Fibroblast of villous mesenchyme (primary cell): ENCODE measurements at regions not wholly inside any gene's neighbourhood (a gene's known extent, or its start where the extent isn't known, plus 50 kb on each side); places are given as distances from the start of the nearest gene placed in this dataset.

Experiments used
- DNase-seq: peaks from one replicate; pipeline ENCODE4 v3.0.0-alpha.2; 2010; ENCODE audit warnings: low read depth
- H3K4me3 ChIP-seq: 2 replicates; pipeline ENCODE4 v1.5.1; 2011; ENCODE audit warnings: low read depth, mild to moderate bottlenecking, low read length
- TF ChIP-seq, protein P1 (sequence below): IDR thresholded peaks from 2 replicates; pipeline ENCODE4 v1.5.1; 2012; ENCODE audit warnings: low read depth, mild to moderate bottlenecking, low read length; ENCODE audit not compliant: insufficient read depth

GRCh38 chr7:47669901-47670384, 88.0 kb upstream of the TNS3 start:
- TF ChIP-seq, protein P1, sequence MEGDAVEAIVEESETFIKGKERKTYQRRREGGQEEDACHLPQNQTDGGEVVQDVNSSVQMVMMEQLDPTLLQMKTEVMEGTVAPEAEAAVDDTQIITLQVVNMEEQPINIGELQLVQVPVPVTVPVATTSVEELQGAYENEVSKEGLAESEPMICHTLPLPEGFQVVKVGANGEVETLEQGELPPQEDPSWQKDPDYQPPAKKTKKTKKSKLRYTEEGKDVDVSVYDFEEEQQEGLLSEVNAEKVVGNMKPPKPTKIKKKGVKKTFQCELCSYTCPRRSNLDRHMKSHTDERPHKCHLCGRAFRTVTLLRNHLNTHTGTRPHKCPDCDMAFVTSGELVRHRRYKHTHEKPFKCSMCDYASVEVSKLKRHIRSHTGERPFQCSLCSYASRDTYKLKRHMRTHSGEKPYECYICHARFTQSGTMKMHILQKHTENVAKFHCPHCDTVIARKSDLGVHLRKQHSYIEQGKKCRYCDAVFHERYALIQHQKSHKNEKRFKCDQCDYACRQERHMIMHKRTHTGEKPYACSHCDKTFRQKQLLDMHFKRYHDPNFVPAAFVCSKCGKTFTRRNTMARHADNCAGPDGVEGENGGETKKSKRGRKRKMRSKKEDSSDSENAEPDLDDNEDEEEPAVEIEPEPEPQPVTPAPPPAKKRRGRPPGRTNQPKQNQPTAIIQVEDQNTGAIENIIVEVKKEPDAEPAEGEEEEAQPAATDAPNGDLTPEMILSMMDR, result no peak
- H3K4me3 ChIP-seq, result no peak overlapping the region
- peak; percentile 76 for DNase-seq

DNA sequence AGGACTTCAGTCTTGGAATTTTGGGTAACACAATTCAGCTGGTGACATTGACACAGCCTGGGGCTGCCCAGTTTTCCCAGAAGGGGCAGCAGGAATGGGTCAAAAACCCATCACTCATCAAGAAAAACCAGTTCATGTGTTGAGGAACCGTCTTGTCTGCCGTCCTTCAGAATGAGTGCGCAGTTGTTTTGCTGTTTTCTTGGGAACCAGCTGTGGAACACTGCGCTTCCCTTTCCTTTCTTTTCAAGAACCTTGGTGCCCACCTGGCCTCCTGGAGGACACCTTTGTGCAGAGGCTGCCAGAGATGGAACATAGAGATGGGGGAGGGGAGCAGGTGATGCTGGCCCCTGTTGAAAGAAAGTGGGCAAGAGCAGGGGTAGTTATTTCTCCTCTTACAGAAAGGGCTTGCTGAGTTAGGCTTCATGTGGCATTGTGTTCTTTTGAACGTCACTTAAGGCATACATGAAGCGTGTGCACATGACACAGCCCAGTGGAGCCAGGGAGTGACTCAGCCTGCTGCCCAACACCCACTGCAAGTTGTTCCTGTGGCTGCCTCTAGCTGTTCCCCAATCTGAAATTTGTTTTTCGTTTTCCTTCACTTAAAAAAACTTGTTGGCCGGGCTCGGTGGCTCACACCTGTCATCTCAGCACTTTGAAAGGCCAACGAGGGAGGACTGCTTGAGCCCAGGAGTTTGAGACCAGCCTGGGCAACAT, 87.4 kb upstream of the TNS3 start:
- DNase-seq, result peak; percentile 98

DNA sequence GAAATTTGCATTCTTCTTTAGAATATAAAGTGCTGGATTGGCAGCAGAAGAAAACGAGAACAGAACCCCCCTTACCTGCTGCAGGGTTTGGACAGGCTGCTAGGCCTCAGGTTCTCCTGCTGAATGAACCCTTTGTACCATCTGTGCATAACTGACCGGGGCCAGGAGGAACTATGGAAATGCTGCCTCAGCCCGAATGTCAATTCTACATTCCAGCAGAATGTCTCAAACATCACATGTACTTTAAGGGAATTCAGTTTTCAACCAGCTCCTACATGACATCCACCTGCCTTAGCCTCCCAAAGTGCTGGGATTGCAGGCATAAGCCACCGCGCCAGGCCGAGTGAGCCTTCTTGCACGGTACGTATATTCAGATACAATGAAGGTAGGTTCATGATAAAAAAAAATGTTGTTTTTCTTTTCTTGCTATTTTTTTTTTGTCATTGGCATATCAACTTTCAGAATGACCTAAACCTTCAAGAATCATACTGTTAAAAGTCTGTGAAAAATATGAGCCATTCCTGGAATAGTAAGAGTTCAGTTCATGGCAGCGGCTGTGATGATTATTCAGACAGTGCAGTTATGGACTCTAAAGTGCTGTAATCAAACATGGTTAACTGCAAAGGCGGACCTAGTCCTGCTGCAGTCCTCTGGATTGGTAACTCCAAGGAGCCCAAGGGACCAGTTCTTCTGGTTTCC, 84.4 kb upstream of the TNS3 start:
- DNase-seq, result no peak
- no peak overlapping the region for H3K4me3 ChIP-seq
- TF ChIP-seq, protein P1, result no peak

More for the DNA sequence above, 87.4 kb upstream of the TNS3 start:
- H3K4me3 ChIP-seq, result no peak overlapping the region
- TF ChIP-seq, protein P1, result no peak

DNA sequence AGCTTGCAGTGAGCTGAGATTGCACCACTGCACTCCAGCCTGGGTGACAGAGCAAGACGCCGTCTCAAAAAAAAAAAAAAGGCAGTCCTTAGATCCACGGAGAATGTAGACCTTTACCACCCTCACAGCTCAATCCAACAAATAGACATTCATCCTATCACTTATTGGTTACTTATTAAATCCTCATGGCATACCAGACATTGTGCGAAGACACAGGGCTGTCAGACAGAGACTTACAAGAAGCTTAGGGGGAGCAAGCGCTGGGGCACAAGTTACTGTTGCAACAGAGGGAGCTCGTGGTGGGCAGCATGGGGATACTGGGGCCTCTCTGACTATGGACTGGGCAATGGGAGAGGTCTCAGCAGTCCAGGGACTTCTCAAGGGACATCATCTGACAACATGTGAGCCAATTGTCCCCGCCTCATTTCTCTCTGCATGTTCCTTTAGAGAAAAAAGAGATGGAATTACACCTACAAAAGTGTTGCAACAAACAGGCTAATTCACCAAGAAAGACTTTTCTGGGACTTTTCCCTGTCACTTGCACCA, 82.8 kb upstream of the TNS3 start:
- no peak overlapping the region for H3K4me3 ChIP-seq
- TF ChIP-seq, protein P1, result no peak
- DNase-seq, result no peak

GRCh38 chr7:47663851-47664250, 81.9 kb upstream of the TNS3 start:
- H3K4me3 ChIP-seq, result no peak overlapping the region
- TF ChIP-seq, protein P1, result no peak
- DNase-seq, result no peak

DNA sequence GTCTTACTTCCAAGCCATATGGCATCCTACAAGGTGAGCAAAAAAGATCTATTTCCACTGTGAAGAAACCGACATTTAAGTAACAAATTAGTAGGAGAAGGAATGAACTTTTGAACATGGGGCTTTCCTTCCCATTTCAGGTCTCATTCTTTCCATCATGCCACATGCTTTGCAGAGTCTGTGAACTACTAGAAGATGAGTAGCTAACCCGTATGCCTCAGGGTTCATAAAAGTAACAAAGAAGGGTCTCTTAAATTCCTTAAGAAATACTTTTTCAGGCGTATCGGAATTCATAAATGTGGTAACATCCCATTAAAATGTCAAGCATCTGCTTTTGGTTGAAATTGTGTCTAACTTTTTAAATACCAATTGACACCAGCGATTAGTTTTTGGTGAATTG, 81.3 kb upstream of the TNS3 start:
- no peak overlapping the region for H3K4me3 ChIP-seq
- DNase-seq, result no peak
- TF ChIP-seq, protein P1, result no peak
